ENCODE measurements at regions not wholly inside any gene's neighbourhood (a gene's known extent, or its start where the extent isn't known, plus 50 kb on each side); places are given as distances from the start of the nearest gene placed in this dataset.
"Not testable (repeated sequence)": the region's sequence is repeated elsewhere in the genome, so short reads cannot be mapped to it uniquely, and the experiment has no call there.

GRCh38 chr2:21811541-21811940, 687.8 kb downstream of the TDRD15 start:
- in situ Hi-C loops (cut with HindIII; ENCODE audit: low pct_unique_long_range_greater_than_20kb, low sequenced_read_pairs) = no loop called here
- no peak for DNase-seq (ENCODE audit: low read depth)

DNA sequence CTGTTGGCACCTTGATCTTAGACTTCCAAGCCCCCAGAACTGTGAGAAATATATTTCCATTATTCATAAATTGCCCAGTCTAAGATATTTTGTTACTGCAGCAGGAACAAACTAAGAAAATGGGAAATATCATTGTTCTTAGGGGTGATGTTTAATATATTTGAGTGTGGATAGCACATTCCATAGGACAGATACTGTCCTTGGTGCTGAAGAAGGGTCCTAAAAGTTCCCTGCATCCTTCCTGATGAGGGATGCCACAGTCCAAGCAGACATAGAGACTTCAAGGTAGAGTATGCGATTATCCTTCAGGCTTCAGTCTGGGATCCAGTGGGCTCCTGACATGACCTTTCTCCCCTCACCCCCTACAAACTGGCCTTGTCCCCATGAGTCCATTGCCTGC, 689.0 kb downstream of the TDRD15 start:
- in situ Hi-C loops (cut with HindIII; ENCODE audit: low pct_unique_long_range_greater_than_20kb, low sequenced_read_pairs) = no loop called here

DNA sequence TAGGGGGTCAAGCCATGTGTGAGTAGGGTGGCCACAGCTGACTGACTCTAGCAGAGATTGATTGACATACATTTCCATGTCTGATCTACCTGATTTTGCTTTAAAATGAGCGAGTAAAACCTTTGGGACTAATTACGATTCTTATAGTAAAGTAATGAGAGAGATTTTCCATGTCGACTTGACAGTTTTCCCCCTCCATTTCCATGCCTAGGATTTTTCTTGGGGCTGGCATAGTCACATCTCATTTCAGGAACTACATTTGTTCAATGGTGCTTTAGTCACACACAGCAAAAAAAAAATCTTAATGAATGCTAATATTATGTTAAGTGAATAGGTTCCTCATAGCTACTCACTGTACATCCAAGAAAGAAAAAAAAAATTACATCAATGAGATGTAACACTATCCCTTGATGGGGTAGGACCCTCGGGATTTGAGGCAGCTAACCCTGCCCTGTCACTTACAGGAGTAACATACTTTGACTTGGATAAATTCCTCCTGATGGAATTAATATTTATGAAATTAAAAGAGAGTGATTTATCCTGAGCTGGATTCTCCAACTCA, 690.9 kb downstream of the TDRD15 start:
- in situ Hi-C loops (cut with HindIII; ENCODE audit: low pct_unique_long_range_greater_than_20kb, low sequenced_read_pairs) = no loop called here
- DNase-seq (ENCODE audit: low read depth) = no peak

More for the DNA sequence above, 689.0 kb downstream of the TDRD15 start:
- DNase-seq (ENCODE audit: low read depth) = no peak

DNA sequence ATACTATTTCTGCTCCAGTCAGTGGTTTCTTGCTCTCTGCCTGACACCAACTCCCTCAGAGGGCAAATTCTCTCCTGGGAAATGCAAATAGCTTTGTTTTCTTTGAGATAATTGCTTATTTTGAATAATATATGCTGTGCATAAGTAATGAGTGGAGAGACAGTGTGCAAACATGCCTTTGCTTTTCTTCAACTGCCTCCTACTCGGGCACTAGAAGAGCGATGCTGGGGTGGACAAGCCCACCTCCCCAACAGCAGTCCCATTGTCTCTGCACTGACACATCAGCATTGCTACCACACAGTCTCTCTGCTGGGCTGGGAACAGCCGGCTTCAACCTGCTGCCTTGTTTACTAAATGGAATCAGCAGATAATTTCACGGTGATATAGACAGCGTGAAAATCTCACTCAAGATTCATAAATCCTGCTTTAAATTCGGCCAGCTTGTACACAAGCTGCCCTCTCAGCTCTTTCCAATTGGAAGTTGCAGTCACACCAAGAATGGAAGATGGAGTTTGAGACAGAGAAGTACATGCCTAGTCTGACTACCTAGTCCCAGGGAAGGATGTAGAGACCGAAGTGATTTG, 694.5 kb downstream of the TDRD15 start:
- no peak for DNase-seq (ENCODE audit: low read depth)
- in situ Hi-C loops (cut with HindIII; ENCODE audit: low pct_unique_long_range_greater_than_20kb, low sequenced_read_pairs) = no loop called here

- no peak for DNase-seq (ENCODE audit: low read depth)
- in situ Hi-C loops (cut with HindIII; ENCODE audit: low pct_unique_long_range_greater_than_20kb, low sequenced_read_pairs) = no loop called here
These were observed 695.7 kb downstream of the TDRD15 start for GRCh38 chr2:21819454-21819853.

GRCh38 chr2:21820271-21820670, 696.5 kb downstream of the TDRD15 start:
- no peak for DNase-seq (ENCODE audit: low read depth)
- in situ Hi-C loops (cut with HindIII; ENCODE audit: low pct_unique_long_range_greater_than_20kb, low sequenced_read_pairs) = no loop called here

- in situ Hi-C loops (cut with HindIII; ENCODE audit: low pct_unique_long_range_greater_than_20kb, low sequenced_read_pairs) = no loop called here
- DNase-seq (ENCODE audit: low read depth) = no peak
These were observed 698.0 kb downstream of the TDRD15 start for GRCh38 chr2:21821672-21822227.

GRCh38 chr2:21822505-21822904, 698.7 kb downstream of the TDRD15 start:
- in situ Hi-C loops (cut with HindIII; ENCODE audit: low pct_unique_long_range_greater_than_20kb, low sequenced_read_pairs) = no loop called here
- no peak for DNase-seq (ENCODE audit: low read depth)

- in situ Hi-C loops (cut with HindIII; ENCODE audit: low pct_unique_long_range_greater_than_20kb, low sequenced_read_pairs) = no loop called here
- no peak for DNase-seq (ENCODE audit: low read depth)
These were observed 710.0 kb downstream of the TDRD15 start for GRCh38 chr2:21833767-21834166.

DNA sequence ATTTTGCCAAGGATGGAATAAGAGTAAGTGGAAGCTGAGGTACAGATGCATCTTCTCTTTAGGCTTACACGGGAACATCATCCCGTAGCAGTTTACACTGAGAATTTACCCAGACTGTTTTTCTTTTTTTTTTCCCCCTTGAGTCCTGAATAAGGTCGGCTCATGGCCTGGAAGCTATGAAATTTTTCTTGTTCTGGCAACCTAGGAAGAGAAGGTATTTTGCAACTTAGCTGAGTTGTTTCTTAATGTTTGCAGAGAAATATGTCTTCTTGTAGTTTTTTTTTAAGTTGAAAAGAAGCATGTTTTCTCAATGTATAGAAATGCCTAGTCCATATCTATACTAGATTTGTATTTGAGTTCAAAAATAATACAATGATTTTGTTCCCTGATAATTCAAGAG, 712.5 kb downstream of the TDRD15 start:
- DNase-seq (ENCODE audit: low read depth) = no peak
- in situ Hi-C loops (cut with HindIII; ENCODE audit: low pct_unique_long_range_greater_than_20kb, low sequenced_read_pairs) = no loop called here

DNA sequence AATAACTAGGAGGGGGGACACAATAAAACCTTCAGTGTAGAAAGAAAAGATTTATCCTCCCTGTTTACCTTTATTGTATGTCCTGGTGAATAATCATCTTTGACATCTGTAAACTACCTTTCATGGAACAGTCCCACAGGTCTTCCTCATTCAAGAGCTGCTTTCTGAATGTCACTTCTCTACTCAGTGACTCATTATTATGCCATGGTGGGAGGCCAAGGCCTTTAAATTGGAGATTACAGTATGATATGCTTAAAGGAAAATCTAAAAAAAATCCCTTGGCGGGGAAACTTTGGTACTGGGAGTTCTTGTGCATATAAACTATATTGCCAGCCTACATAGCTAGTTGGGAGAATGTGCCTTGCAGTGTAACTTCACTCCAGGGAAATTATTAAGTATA, 713.0 kb downstream of the TDRD15 start:
- in situ Hi-C loops (cut with HindIII; ENCODE audit: low pct_unique_long_range_greater_than_20kb, low sequenced_read_pairs) = no loop called here
- no peak for DNase-seq (ENCODE audit: low read depth)

DNA sequence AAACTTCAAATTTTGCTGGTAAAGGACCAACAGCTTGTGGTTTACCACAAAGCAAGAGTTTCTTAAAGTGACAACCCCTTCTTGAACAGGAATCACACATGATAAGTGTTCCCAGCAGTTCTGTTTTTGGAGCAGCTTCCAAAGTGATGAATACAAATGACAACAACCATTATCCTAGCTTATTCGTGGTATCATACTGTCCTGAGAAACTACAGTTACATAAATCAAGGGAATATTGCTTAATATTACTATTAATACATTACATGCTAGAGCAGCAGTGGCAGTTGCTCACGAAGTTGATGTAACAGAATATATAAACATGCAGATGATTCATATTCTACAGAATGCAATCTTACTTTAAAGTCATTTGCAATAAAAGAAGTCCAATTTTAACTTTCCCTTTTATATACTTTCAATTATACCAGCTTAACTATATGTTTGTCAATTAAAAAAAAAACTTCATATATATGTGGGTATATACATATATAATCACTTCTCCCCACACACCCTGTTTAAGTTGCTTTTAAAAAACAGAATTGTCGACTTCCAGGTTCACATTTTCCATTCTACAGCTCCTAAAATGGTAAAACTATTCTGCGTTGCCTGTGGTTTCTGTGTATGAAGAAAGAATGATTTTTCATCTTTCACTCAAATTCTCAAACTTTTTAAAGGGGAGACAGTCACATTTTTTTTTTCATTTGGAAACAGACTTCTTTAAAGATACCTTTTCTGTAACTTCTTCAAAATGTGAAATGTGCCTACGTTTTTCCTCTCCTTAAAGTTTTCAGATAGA, 713.6 kb downstream of the TDRD15 start:
- no peak for DNase-seq (ENCODE audit: low read depth)
- in situ Hi-C loops (cut with HindIII; ENCODE audit: low pct_unique_long_range_greater_than_20kb, low sequenced_read_pairs) = no loop called here

GRCh38 chr2:21841341-21841740, 717.6 kb downstream of the TDRD15 start:
- DNase-seq (ENCODE audit: low read depth) = no peak
- in situ Hi-C loops (cut with HindIII; ENCODE audit: low pct_unique_long_range_greater_than_20kb, low sequenced_read_pairs) = no loop called here

- DNase-seq (ENCODE audit: low read depth); in situ Hi-C loops (cut with HindIII; ENCODE audit: low pct_unique_long_range_greater_than_20kb, low sequenced_read_pairs): not testable (repeated sequence)
These were observed 726.6 kb downstream of the TDRD15 start for GRCh38 chr2:21850367-21850766.

- in situ Hi-C loops (cut with HindIII; ENCODE audit: low pct_unique_long_range_greater_than_20kb, low sequenced_read_pairs) = no loop called here
- DNase-seq (ENCODE audit: low read depth) = no peak
These were observed 731.2 kb downstream of the TDRD15 start for GRCh38 chr2:21854938-21855337.

- no peak for DNase-seq (ENCODE audit: low read depth)
- in situ Hi-C loops (cut with HindIII; ENCODE audit: low pct_unique_long_range_greater_than_20kb, low sequenced_read_pairs) = no loop called here
These were observed 732.9 kb downstream of the TDRD15 start for GRCh38 chr2:21856708-21857107.

DNA sequence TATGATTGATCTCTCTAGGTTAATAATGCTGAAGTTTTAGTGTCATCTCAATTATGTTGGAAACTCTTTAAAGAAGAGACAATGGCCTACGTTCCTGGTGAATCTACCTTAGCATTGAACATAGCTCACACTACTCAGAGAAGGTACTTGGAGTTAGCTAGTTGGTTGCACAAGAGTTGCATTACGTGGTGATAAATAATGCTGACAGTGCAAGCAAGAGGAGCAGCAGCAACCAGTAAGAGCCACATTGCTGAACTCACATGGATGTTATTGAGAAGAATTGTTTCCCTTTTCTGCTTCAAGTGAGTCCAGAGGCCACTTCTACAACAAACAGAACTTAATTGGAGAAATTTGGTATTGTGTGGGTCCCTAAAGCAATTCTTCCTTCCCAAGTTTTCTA, 737.1 kb downstream of the TDRD15 start:
- in situ Hi-C loops (cut with HindIII; ENCODE audit: low pct_unique_long_range_greater_than_20kb, low sequenced_read_pairs) = no loop called here

GRCh38 chr2:21866316-21866715, 742.5 kb downstream of the TDRD15 start:
- in situ Hi-C loops (cut with HindIII; ENCODE audit: low pct_unique_long_range_greater_than_20kb, low sequenced_read_pairs) = no loop called here

More for the DNA sequence above, 737.1 kb downstream of the TDRD15 start:
- DNase-seq (ENCODE audit: low read depth) = no peak

GRCh38 chr2:21887881-21888280, 764.1 kb downstream of the TDRD15 start:
- no peak for DNase-seq (ENCODE audit: low read depth)
- in situ Hi-C loops (cut with HindIII; ENCODE audit: low pct_unique_long_range_greater_than_20kb, low sequenced_read_pairs) = no loop called here

More at GRCh38 chr2:21866316-21866715, 742.5 kb downstream of the TDRD15 start:
- DNase-seq (ENCODE audit: low read depth) = no peak
